PFSK-1 (cell line): ENCODE measurements at regions not wholly inside any gene's neighbourhood (a gene's known extent, or its start where the extent isn't known, plus 50 kb on each side); places are given as distances from the start of the nearest gene placed in this dataset.

ENCODE experiments used
- FOXP2 ChIP-seq: optimal IDR thresholded peaks from 2 replicates; pipeline ENCODE3; 2011; ENCODE audit warnings: borderline replicate concordance, control low read depth, inconsistent platforms; ENCODE audit not compliant: insufficient read depth; ENCODE audit errors: extremely low read length, extremely low read depth
- POLR2AphosphoS5 ChIP-seq: IDR thresholded peaks from 2 replicates; pipeline ENCODE4 v1.6.1; 2012; ENCODE audit warnings: low read depth, mild to moderate bottlenecking, control low read depth, low read length, moderate library complexity
- SIN3A ChIP-seq: IDR thresholded peaks from 2 replicates; pipeline ENCODE4 v1.6.1; 2012; ENCODE audit warnings: mild to moderate bottlenecking, low read length, moderate library complexity, borderline replicate concordance; ENCODE audit not compliant: insufficient read depth
- TAF1 ChIP-seq: IDR thresholded peaks from 2 replicates; pipeline ENCODE4 v1.6.1; 2012; ENCODE audit warnings: low read length, control low read depth, borderline replicate concordance; ENCODE audit not compliant: insufficient read depth
- TF ChIP-seq, protein P1 (sequence below), 2 experiments: IDR thresholded peaks; 2 replicates each; pipeline versions ENCODE4 v1.6.1 to v1.8.0; 2011 to 2012; ENCODE audit warnings: low read depth in 2 of 2, low read length in 2 of 2, control low read depth in 1 of 2, inconsistent platforms in 1 of 2, mild to moderate bottlenecking in 1 of 2, moderate library complexity in 1 of 2; ENCODE audit not compliant: insufficient read depth in 1 of 2

- TF ChIP-seq POLR2AphosphoS5: no peak
- TF ChIP-seq, protein P1, sequence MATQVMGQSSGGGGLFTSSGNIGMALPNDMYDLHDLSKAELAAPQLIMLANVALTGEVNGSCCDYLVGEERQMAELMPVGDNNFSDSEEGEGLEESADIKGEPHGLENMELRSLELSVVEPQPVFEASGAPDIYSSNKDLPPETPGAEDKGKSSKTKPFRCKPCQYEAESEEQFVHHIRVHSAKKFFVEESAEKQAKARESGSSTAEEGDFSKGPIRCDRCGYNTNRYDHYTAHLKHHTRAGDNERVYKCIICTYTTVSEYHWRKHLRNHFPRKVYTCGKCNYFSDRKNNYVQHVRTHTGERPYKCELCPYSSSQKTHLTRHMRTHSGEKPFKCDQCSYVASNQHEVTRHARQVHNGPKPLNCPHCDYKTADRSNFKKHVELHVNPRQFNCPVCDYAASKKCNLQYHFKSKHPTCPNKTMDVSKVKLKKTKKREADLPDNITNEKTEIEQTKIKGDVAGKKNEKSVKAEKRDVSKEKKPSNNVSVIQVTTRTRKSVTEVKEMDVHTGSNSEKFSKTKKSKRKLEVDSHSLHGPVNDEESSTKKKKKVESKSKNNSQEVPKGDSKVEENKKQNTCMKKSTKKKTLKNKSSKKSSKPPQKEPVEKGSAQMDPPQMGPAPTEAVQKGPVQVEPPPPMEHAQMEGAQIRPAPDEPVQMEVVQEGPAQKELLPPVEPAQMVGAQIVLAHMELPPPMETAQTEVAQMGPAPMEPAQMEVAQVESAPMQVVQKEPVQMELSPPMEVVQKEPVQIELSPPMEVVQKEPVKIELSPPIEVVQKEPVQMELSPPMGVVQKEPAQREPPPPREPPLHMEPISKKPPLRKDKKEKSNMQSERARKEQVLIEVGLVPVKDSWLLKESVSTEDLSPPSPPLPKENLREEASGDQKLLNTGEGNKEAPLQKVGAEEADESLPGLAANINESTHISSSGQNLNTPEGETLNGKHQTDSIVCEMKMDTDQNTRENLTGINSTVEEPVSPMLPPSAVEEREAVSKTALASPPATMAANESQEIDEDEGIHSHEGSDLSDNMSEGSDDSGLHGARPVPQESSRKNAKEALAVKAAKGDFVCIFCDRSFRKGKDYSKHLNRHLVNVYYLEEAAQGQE (IDR thresholded peaks at IDR 0.05; ENCODE audit: insufficient read depth in 1 of 2, low read depth in 2 of 2, low read length in 2 of 2): no peak
- no peak for TF ChIP-seq TAF1
- TF ChIP-seq SIN3A: no peak
- no peak for TF ChIP-seq FOXP2
These were observed 63.8 kb downstream of the BTBD3 start for GRCh38 chr20:11981366-11981947.

GRCh38 chr20:11982289-11982954 lies 64.7 kb downstream of the BTBD3 start:
- TF ChIP-seq POLR2AphosphoS5 (no peak), TAF1 (no peak), SIN3A (no peak), FOXP2 (no peak)
- TF ChIP-seq, protein P1 (IDR thresholded peaks at IDR 0.05; ENCODE audit: insufficient read depth in 1 of 2, low read depth in 2 of 2, low read length in 2 of 2): no peak

DNA sequence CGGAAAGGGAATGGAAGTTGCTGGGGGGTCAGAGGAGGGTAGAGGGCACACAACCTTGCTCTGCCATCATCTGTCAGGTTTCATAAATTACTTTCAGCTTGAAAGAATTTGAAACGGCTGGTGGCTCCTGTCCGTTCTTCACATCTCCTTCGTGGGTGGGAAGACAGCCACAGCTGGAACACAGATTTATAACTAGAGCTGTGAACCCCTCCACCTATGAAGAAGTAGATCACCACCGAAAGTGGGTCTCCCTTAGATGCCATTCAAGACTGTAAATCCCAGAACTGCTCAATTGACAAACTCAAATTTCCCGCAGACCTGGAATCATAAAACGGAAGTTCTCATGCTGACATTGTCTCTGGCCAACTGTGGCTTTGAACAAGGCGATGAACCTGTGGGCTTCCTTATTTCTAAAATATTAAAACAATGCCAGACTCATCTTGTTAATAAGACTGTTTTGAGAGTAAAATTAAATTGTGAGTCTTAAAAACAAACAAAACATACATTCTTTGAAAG lies 65.3 kb downstream of the BTBD3 start:
- TF ChIP-seq FOXP2 (no peak), POLR2AphosphoS5 (no peak), SIN3A (no peak), TAF1 (no peak)
- TF ChIP-seq, protein P1 (IDR thresholded peaks at IDR 0.05; ENCODE audit: insufficient read depth in 1 of 2, low read depth in 2 of 2, low read length in 2 of 2): no peak

GRCh38 chr20:11986954-11987353 lies 69.3 kb downstream of the BTBD3 start:
- no peak for TF ChIP-seq SIN3A
- TF ChIP-seq TAF1: no peak
- TF ChIP-seq POLR2AphosphoS5: no peak
- TF ChIP-seq, protein P1 (IDR thresholded peaks at IDR 0.05; ENCODE audit: insufficient read depth in 1 of 2, low read depth in 2 of 2, low read length in 2 of 2): no peak
- TF ChIP-seq FOXP2: no peak

GRCh38 chr20:11987526-11987925 lies 69.8 kb downstream of the BTBD3 start:
- TF ChIP-seq, protein P1 (IDR thresholded peaks at IDR 0.05; ENCODE audit: insufficient read depth in 1 of 2, low read depth in 2 of 2, low read length in 2 of 2): no peak
- TF ChIP-seq SIN3A: no peak
- no peak for TF ChIP-seq FOXP2
- no peak for TF ChIP-seq TAF1
- no peak for TF ChIP-seq POLR2AphosphoS5
